ENCODE measurements at regions not wholly inside any gene's neighbourhood (a gene's known extent, or its start where the extent isn't known, plus 50 kb on each side); places are given as distances from the start of the nearest gene placed in this dataset.
A peak's percentile ranks its signal among the peaks of the same experiment; 100 is the strongest.

- TF ChIP-seq EGR2 (tag by site-specific recombination; IDR thresholded peaks at IDR 0.05; ENCODE audit: low read depth), result peak; percentile 75
- TF ChIP-seq ZFHX2 (tag by site-specific recombination; conservative IDR thresholded peaks at IDR 0.05), result peak; percentile 67
- TF ChIP-seq ZNF311 (tag by site-specific recombination; IDR thresholded peaks at IDR 0.05; ENCODE audit: borderline replicate concordance), result no peak
- no peak overlapping the region for H3K27ac ChIP-seq (ENCODE audit: extremely low read depth, low read depth, low read length)
- H3K4me3 ChIP-seq (ENCODE audit: low read depth, low read length), result no peak overlapping the region
- no peaks in the 10 kb centered on the region for H3K9me3 ChIP-seq (ENCODE audit: control insufficient read depth, insufficient read depth, low read depth, low read length)
- no peaks in the 10 kb centered on the region for H3K36me3 ChIP-seq (ENCODE audit: control insufficient read depth in 2 of 2, insufficient read depth in 1 of 2, low read length in 2 of 2)
- CTCF ChIA-PET, result no interaction called here
- H3K4me1 ChIP-seq (ENCODE audit: control insufficient read depth, insufficient read depth, low read length), result no peaks in the 10 kb centered on the region
- POLR2A ChIA-PET, result no interaction called here
Measured at GRCh38 chr3:187987924-187988323, 166.0 kb upstream of the LPP start.

GRCh38 chr3:187989575-187990153, 164.3 kb upstream of the LPP start:
- Histone ChIP-seq H3K4me1 (ENCODE audit: control insufficient read depth, insufficient read depth, low read length) (no peaks in the 10 kb centered on the region), H3K9me3 (ENCODE audit: control insufficient read depth, insufficient read depth, low read depth, low read length) (no peaks in the 10 kb centered on the region), H3K36me3 (ENCODE audit: control insufficient read depth in 2 of 2, insufficient read depth in 1 of 2, low read length in 2 of 2) (no peaks in the 10 kb centered on the region), H3K27ac (ENCODE audit: extremely low read depth, low read depth, low read length) (no peak overlapping the region), H3K4me3 (ENCODE audit: low read depth, low read length) (no peak overlapping the region)
- ChIA-PET CTCF (interaction anchor here (1.2 kb wide), 1 partner anchor 967 kb away, joined by 3 read pairs; no protein-coding TSS in a partner anchor), POLR2A (interaction anchor here (0.7 kb wide), 1 partner anchor 203 kb away, joined by 3 read pairs; no protein-coding TSS in a partner anchor)
- TF ChIP-seq ZBTB17 (tag by site-specific recombination; IDR thresholded peaks at IDR 0.05), result no peak
- TF ChIP-seq PRDM1 (tag by site-specific recombination; IDR thresholded peaks at IDR 0.05), result no peak
- no peak for TF ChIP-seq ZNF548 (tag by site-specific recombination; IDR thresholded peaks at IDR 0.05)
- TF ChIP-seq PRDM2 (tag by site-specific recombination; IDR thresholded peaks at IDR 0.05; ENCODE audit: borderline replicate concordance), result no peak
- no peak for TF ChIP-seq HIC1 (tag by site-specific recombination; IDR thresholded peaks at IDR 0.05)
- TF ChIP-seq ZNF621 (tag by site-specific recombination; IDR thresholded peaks at IDR 0.05), result no peak
- TF ChIP-seq ZNF214 (tag by site-specific recombination; IDR thresholded peaks at IDR 0.05; ENCODE audit: borderline replicate concordance), result no peak
- no peak for TF ChIP-seq ZNF138 (tag by site-specific recombination; IDR thresholded peaks at IDR 0.05; ENCODE audit: borderline replicate concordance)
- no peak for TF ChIP-seq KLF8 (tag by site-specific recombination; IDR thresholded peaks at IDR 0.05)

- ChIA-PET POLR2A (interaction anchor here (1.2 kb wide), 1 partner anchor 16 kb away, joined by 3 read pairs; no protein-coding TSS in a partner anchor), CTCF (no interaction called here)
- H3K9me3 ChIP-seq (ENCODE audit: control insufficient read depth, insufficient read depth, low read depth, low read length), result no peaks in the 10 kb centered on the region
- no peak overlapping the region for H3K4me3 ChIP-seq (ENCODE audit: low read depth, low read length)
- no peak overlapping the region for H3K27ac ChIP-seq (ENCODE audit: extremely low read depth, low read depth, low read length)
- H3K36me3 ChIP-seq (ENCODE audit: control insufficient read depth in 2 of 2, insufficient read depth in 1 of 2, low read length in 2 of 2), result no peaks in the 10 kb centered on the region
- no peaks in the 10 kb centered on the region for H3K4me1 ChIP-seq (ENCODE audit: control insufficient read depth, insufficient read depth, low read length)
- TF ChIP-seq ZNF169 (tag by site-specific recombination; IDR thresholded peaks at IDR 0.05) (no peak), ZNF37A (tag by site-specific recombination; IDR thresholded peaks at IDR 0.05) (no peak), ZNF510 (tag by site-specific recombination; IDR thresholded peaks at IDR 0.05; ENCODE audit: insufficient replicate concordance) (no peak), ZNF19 (tag by site-specific recombination; IDR thresholded peaks at IDR 0.05; ENCODE audit: low read depth) (no peak), HOXD13 (CRISPR knock-in tag; IDR thresholded peaks at IDR 0.05; ENCODE audit: borderline replicate concordance) (no peak), ZNF521 (tag by site-specific recombination; IDR thresholded peaks at IDR 0.05) (no peak), ZNF792 (tag by site-specific recombination; IDR thresholded peaks at IDR 0.05) (no peak), SP7 (tag by site-specific recombination; IDR thresholded peaks at IDR 0.05) (no peak), ZNF776 (tag by site-specific recombination; IDR thresholded peaks at IDR 0.05; ENCODE audit: borderline replicate concordance) (no peak), HOXC10 (CRISPR knock-in tag; IDR thresholded peaks at IDR 0.05) (no peak)
Measured at GRCh38 chr3:187992609-187993008, 161.3 kb upstream of the LPP start.

Data from HEK293 (cell line).